Endothelial cell of umbilical vein (primary cell): ENCODE measurements at regions not wholly inside any gene's neighbourhood (a gene's known extent, or its start where the extent isn't known, plus 50 kb on each side); places are given as distances from the start of the nearest gene placed in this dataset.

ENCODE experiments used
- EZH2 ChIP-seq: IDR thresholded peaks from 2 replicates; pipeline ENCODE4 v1.6.1; 2012; ENCODE audit warnings: borderline replicate concordance, low read depth, mild to moderate bottlenecking, moderate library complexity, low read length, inconsistent platforms; ENCODE audit not compliant: severe bottlenecking
- FOS ChIP-seq: IDR thresholded peaks from 2 replicates; pipeline ENCODE4 v1.6.1; 2011; ENCODE audit warnings: mild to moderate bottlenecking, low read length, moderate library complexity, borderline replicate concordance; ENCODE audit not compliant: insufficient read depth
- MAX ChIP-seq: IDR thresholded peaks from 2 replicates; pipeline ENCODE4 v1.6.1; 2011; ENCODE audit not compliant: insufficient read depth, insufficient read length
- POLR2A ChIP-seq: IDR thresholded peaks from 2 replicates; pipeline ENCODE4 v1.6.1; 2012; ENCODE audit warnings: low read depth, mild to moderate bottlenecking, control low read depth, low read length
- POLR2AphosphoS5 ChIP-seq: IDR thresholded peaks from 2 replicates; pipeline ENCODE4 v1.6.1; 2012; ENCODE audit warnings: low read depth, mild to moderate bottlenecking, control low read depth, low read length, moderate library complexity; ENCODE audit not compliant: insufficient read depth
- TF ChIP-seq, protein P1 (sequence below), 2 donors: IDR thresholded peaks; 1 replicate in 1 of 2; 2 replicates in 1 of 2; pipeline ENCODE4 v1.5.1; 2011; ENCODE audit warnings: low read length in 2 of 2, mild to moderate bottlenecking in 2 of 2, moderate library complexity in 2 of 2, control low read depth in 1 of 2, inconsistent platforms in 1 of 2, low read depth in 1 of 2; ENCODE audit not compliant: insufficient read depth in 1 of 2; ENCODE audit errors: extremely low read depth in 1 of 2

GRCh38 chr4:38314663-38315062 lies 349.3 kb upstream of the KLF3 start:
- TF ChIP-seq POLR2A (no peak), POLR2AphosphoS5 (no peak), EZH2 (no peak), FOS (no peak), MAX (no peak)
- TF ChIP-seq, protein P1, sequence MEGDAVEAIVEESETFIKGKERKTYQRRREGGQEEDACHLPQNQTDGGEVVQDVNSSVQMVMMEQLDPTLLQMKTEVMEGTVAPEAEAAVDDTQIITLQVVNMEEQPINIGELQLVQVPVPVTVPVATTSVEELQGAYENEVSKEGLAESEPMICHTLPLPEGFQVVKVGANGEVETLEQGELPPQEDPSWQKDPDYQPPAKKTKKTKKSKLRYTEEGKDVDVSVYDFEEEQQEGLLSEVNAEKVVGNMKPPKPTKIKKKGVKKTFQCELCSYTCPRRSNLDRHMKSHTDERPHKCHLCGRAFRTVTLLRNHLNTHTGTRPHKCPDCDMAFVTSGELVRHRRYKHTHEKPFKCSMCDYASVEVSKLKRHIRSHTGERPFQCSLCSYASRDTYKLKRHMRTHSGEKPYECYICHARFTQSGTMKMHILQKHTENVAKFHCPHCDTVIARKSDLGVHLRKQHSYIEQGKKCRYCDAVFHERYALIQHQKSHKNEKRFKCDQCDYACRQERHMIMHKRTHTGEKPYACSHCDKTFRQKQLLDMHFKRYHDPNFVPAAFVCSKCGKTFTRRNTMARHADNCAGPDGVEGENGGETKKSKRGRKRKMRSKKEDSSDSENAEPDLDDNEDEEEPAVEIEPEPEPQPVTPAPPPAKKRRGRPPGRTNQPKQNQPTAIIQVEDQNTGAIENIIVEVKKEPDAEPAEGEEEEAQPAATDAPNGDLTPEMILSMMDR (IDR thresholded peaks at IDR 0.05; ENCODE audit: extremely low read depth in 1 of 2, insufficient read depth in 1 of 2, low read depth in 1 of 2, low read length in 2 of 2): no peak
